Breast epithelium (tissue), 4 donors: ENCODE measurements at regions not wholly inside any gene's neighbourhood (a gene's known extent, or its start where the extent isn't known, plus 50 kb on each side); places are given as distances from the start of the nearest gene placed in this dataset.

Source experiments
- DNase-seq, 2 donors: peaks; one replicate each; pipeline ENCODE4 v3.0.0-alpha.2; 2019; ENCODE audit warnings: low spot score in 2 of 2
- H3K27ac ChIP-seq, 2 donors: fragments of 200-600 bp; sonication (generic) in 1 of 2; one replicate each; pipeline ENCODE4 v1.5.1; 2016 to 2019; ENCODE audit warnings: mild to moderate bottlenecking in 1 of 2
- H3K27me3 ChIP-seq, 2 donors: fragments of 200-600 bp; sonication (generic) in 1 of 2; one replicate each; pipeline versions ENCODE4 v1.5.1 to v1.6.0; 2017 to 2019; ENCODE audit warnings: control low read depth in 1 of 2, mild to moderate bottlenecking in 1 of 2
- H3K36me3 ChIP-seq: fragments of 200-600 bp; one replicate; pipeline ENCODE4 v1.5.1; 2019
- H3K4me1 ChIP-seq, 2 donors: fragments of 200-600 bp; sonication (generic); one replicate each; pipeline ENCODE4 v1.5.1; 2016 to 2019; ENCODE audit warnings: control low read depth in 1 of 2
- H3K4me3 ChIP-seq, 3 donors: fragments of 200-600 bp; sonication (generic); 1 replicate in 2 of 3; 2 replicates in 1 of 3; pipeline ENCODE4 v1.5.1; 2016 to 2019; ENCODE audit warnings: mild to moderate bottlenecking in 3 of 3, moderate library complexity in 2 of 3
- H3K9me3 ChIP-seq, 2 donors: fragments of 200-600 bp; sonication (generic) in 1 of 2; one replicate each; pipeline ENCODE4 v1.5.1; 2016 to 2019; ENCODE audit warnings: control low read depth in 1 of 2
- CTCF ChIP-seq, 3 donors: fragments of 450-650 bp; IDR thresholded peaks; one replicate each; pipeline ENCODE4 v1.5.1; 2016 to 2017; ENCODE audit warnings: antibody characterized with exemption in 3 of 3, mild to moderate bottlenecking in 3 of 3, moderate library complexity in 3 of 3
- POLR2A ChIP-seq: fragments of 450-650 bp; IDR thresholded peaks from one replicate; pipeline ENCODE4 v1.6.1; 2016; ENCODE audit warnings: antibody characterized with exemption, mild to moderate bottlenecking, moderate library complexity
- POLR2AphosphoS5 ChIP-seq, 3 donors: sonication (generic); formaldehyde crosslinking; IDR thresholded peaks; one replicate each; pipeline ENCODE4 v1.6.1; 2017; ENCODE audit warnings: antibody characterized with exemption in 3 of 3
- intact Hi-C: fragments of 100-400 bp; cut with DNase I; formaldehyde crosslinking; loops from one replicate; pipeline ENCODE4 v1.15.1; 2023; ENCODE audit warnings: low total_unique reads

DNA sequence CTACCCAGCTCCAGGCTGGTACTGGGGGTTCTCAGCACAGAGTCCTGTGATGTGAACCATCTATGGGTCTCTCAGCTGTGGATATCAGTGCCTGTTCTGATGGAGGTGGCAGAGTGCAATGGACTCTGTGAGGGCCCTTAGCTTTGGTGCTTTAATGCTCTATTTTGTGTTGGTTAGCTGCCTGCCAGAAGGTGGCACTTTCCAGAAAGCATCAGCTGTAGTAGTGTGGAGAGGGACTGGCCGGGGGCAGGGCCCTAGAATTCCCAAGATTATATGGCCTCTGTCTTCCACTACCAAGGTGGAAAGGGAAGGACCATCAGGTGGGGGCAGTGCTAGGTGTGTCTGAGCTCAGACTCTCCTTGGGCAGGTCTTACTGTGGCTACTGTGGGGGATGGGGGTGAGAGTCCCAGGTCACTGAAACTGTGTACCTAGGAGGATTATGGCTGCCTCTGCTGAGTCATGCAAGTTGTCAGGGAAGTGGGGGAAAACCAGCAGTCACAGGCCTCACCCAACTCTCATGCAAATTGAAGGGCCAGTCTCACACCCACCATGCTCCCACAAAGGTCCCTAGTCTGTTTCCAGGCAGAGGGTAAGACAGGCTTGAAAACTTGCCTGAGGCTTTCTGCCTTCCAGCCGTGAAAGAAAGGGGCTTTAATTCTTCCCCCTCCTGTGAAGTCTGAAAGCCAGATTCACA is 878.1 kb downstream of the C12orf50 start:
- TF ChIP-seq POLR2A, result no peak
- TF ChIP-seq POLR2AphosphoS5 (IDR thresholded peaks at IDR 0.05), result no peak
- no peak for TF ChIP-seq CTCF (IDR thresholded peaks at IDR 0.05)
- H3K27ac ChIP-seq, result no peak overlapping the region
- no peak overlapping the region for H3K4me3 ChIP-seq
- no peaks in the 10 kb centered on the region for H3K27me3 ChIP-seq
- no peak for DNase-seq
- intact Hi-C loops, result no loop called here
- no peaks in the 10 kb centered on the region for H3K36me3 ChIP-seq
- H3K9me3 ChIP-seq, result no peaks in the 10 kb centered on the region
- H3K4me1 ChIP-seq, result no peaks in the 10 kb centered on the region

DNA sequence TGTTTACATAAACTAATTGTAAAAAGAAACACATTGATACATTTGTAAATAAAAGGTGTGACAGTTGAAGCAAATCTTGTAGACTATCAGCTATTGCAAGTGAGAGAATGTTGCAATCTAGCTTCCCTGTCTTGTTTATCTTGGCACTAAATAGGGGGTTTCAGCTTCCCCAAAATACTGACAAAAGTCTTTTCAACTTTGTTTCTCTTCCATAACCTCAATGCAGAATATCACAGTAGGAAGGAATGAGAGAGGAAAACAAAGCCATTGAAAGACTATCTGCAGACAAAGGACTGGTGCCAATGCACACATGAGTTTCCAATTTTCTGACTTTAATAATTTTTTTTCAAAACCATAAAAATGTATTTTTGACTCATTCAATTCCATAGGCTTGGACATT is 886.2 kb upstream of the MGAT4C start:
- DNase-seq, result no peak
- no peaks in the 10 kb centered on the region for H3K36me3 ChIP-seq

DNA sequence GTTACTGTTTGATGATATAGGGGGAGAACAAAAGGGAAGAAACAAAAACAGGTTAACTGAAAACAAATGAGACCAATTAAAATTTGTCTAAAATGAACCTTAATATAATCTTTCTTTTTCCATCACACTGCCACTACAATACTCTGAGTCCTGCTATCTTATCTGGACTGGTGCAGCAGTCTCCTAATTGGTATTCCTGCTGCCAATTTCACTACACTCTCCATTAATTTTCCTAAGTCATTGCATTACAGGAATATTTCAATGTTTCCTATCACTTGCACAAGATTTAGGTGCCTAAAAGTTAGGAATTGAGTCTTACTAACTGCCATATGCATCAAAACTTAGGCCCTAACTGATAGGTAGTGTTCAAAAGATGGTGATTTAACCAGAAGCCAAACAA is 884.9 kb upstream of the MGAT4C start:
- no peak for DNase-seq
- Histone ChIP-seq H3K27ac (no peak overlapping the region), H3K9me3 (peaks cover 0 to 10% of the 10 kb centered on the region in 2 donors), H3K27me3 (no peaks in the 10 kb centered on the region), H3K4me1 (no peaks in the 10 kb centered on the region), H3K4me3 (no peak overlapping the region), H3K36me3 (no peaks in the 10 kb centered on the region)
- intact Hi-C loops, result no loop called here
- no peak for TF ChIP-seq POLR2A
- TF ChIP-seq POLR2AphosphoS5 (IDR thresholded peaks at IDR 0.05), result no peak
- TF ChIP-seq CTCF (IDR thresholded peaks at IDR 0.05), result no peak

More for the DNA sequence above, 886.2 kb upstream of the MGAT4C start:
- peaks cover 0 to 10% of the 10 kb centered on the region in 2 donors for H3K9me3 ChIP-seq
- H3K4me3 ChIP-seq, result no peak overlapping the region
- H3K4me1 ChIP-seq, result no peaks in the 10 kb centered on the region
- no peak for TF ChIP-seq POLR2AphosphoS5 (IDR thresholded peaks at IDR 0.05)
- no peak for TF ChIP-seq POLR2A
- TF ChIP-seq CTCF (IDR thresholded peaks at IDR 0.05), result no peak
- no peak overlapping the region for H3K27ac ChIP-seq
- intact Hi-C loops, result no loop called here
- H3K27me3 ChIP-seq, result no peaks in the 10 kb centered on the region

- H3K9me3 ChIP-seq, result peaks cover 0 to 10% of the 10 kb centered on the region in 2 donors
- no peak overlapping the region for H3K4me3 ChIP-seq
- intact Hi-C loops, result no loop called here
- no peak overlapping the region for H3K27ac ChIP-seq
- no peak for DNase-seq
- no peaks in the 10 kb centered on the region for H3K36me3 ChIP-seq
- TF ChIP-seq CTCF (IDR thresholded peaks at IDR 0.05), result no peak
- TF ChIP-seq POLR2A, result no peak
- TF ChIP-seq POLR2AphosphoS5 (IDR thresholded peaks at IDR 0.05), result no peak
- H3K27me3 ChIP-seq, result no peaks in the 10 kb centered on the region
- no peaks in the 10 kb centered on the region for H3K4me1 ChIP-seq
Measured at GRCh38 chr12:87140262-87140661, 884.1 kb upstream of the MGAT4C start.

DNA sequence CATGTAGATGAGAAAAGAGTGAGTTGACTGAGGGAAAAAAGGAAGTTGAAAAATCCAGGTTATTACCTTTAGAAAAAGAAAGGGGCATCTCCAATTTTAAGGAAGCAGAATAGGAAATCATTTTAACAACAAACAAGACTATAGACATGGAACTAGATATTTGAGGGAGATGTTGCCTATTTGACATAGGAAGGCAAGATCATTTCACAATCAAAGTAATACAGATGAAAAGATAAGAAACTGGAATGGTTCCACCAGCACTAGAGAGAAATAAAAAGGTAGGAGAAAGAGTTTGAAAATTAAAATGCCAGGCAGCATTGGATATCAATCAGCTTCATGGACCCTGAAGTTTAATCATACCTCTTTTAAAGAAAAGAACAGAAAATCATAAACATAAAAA is 881.0 kb upstream of the MGAT4C start:
- no peaks in the 10 kb centered on the region for H3K4me1 ChIP-seq
- H3K4me3 ChIP-seq, result no peak overlapping the region
- H3K9me3 ChIP-seq, result peaks cover 0 to 10% of the 10 kb centered on the region in 2 donors
- intact Hi-C loops, result no loop called here
- DNase-seq, result no peak
- H3K27me3 ChIP-seq, result no peaks in the 10 kb centered on the region
- TF ChIP-seq POLR2A (no peak), CTCF (IDR thresholded peaks at IDR 0.05) (no peak), POLR2AphosphoS5 (IDR thresholded peaks at IDR 0.05) (no peak)
- H3K36me3 ChIP-seq, result no peaks in the 10 kb centered on the region
- H3K27ac ChIP-seq, result no peak overlapping the region
